Mesendoderm (in vitro differentiated cells): ENCODE measurements at regions not wholly inside any gene's neighbourhood (a gene's known extent, or its start where the extent isn't known, plus 50 kb on each side); places are given as distances from the start of the nearest gene placed in this dataset.

Experiments
- DNase-seq: peaks from one replicate; pipeline ENCODE4 v3.0.0; 2013
- H2AK5ac ChIP-seq: 2 replicates; pipeline ENCODE4 v1.6.1; 2013; ENCODE audit warnings: low read length, inconsistent platforms
- H2BK120ac ChIP-seq: 2 replicates; pipeline ENCODE4 v1.6.1; 2013; ENCODE audit warnings: low read depth, mild to moderate bottlenecking, low read length, moderate library complexity, mixed read lengths
- H2BK15ac ChIP-seq: replicated peaks from 2 replicates; pipeline ENCODE4 v1.6.1; 2013; ENCODE audit warnings: low read depth, mild to moderate bottlenecking, moderate library complexity
- H2BK5ac ChIP-seq: 2 replicates; pipeline ENCODE4 v1.6.1; 2013; ENCODE audit warnings: low read length, inconsistent platforms
- H3K18ac ChIP-seq: 2 replicates; pipeline ENCODE4 v1.6.1; 2013; ENCODE audit warnings: mild to moderate bottlenecking, low read length, mixed read lengths
- H3K23ac ChIP-seq: one replicate; pipeline ENCODE4 v1.6.1; 2013; ENCODE audit warnings: low read length
- H3K27ac ChIP-seq: 2 replicates; pipeline ENCODE4 v1.5.1; 2013; ENCODE audit warnings: low read depth, mild to moderate bottlenecking, inconsistent platforms, low read length, moderate library complexity
- H3K27me3 ChIP-seq: 2 replicates; pipeline ENCODE4 v1.6.1; 2013; ENCODE audit warnings: low read length, control low read depth, mild to moderate bottlenecking, inconsistent platforms; ENCODE audit not compliant: insufficient read depth, poor library complexity
- H3K36me3 ChIP-seq: 2 replicates; pipeline ENCODE4 v1.6.1; 2013; ENCODE audit warnings: low read length, inconsistent platforms; ENCODE audit not compliant: control insufficient read depth, insufficient read depth
- H3K4ac ChIP-seq: one replicate; pipeline ENCODE4 v1.6.1; 2013; ENCODE audit warnings: low read depth, mild to moderate bottlenecking, low read length, moderate library complexity
- H3K4me1 ChIP-seq: 2 replicates; pipeline ENCODE4 v1.6.1; 2013; ENCODE audit warnings: low read depth, low read length, inconsistent platforms; ENCODE audit not compliant: control insufficient read depth
- H3K4me2 ChIP-seq: 2 replicates; pipeline ENCODE4 v1.6.1; 2013; ENCODE audit warnings: low read length
- H3K4me3 ChIP-seq: 2 replicates; pipeline ENCODE4 v1.5.1; 2013; ENCODE audit warnings: mild to moderate bottlenecking, low read length
- H3K56ac ChIP-seq: one replicate; pipeline ENCODE4 v1.6.1; 2013; ENCODE audit warnings: low read length
- H3K79me1 ChIP-seq: 2 replicates; pipeline ENCODE4 v1.6.1; 2013; ENCODE audit warnings: low read length, inconsistent platforms
- H3K79me2 ChIP-seq: 2 replicates; pipeline ENCODE4 v1.6.1; 2013; ENCODE audit warnings: mild to moderate bottlenecking, low read length; ENCODE audit not compliant: control insufficient read depth, insufficient read depth
- H3K9ac ChIP-seq: 2 replicates; pipeline ENCODE4 v1.6.1; 2013; ENCODE audit warnings: low read length, inconsistent platforms
- H4K5ac ChIP-seq: one replicate; pipeline ENCODE4 v1.6.1; 2013; ENCODE audit warnings: low read length
- H4K8ac ChIP-seq: one replicate; pipeline ENCODE4 v1.6.1; 2013; ENCODE audit warnings: low read depth, mild to moderate bottlenecking, control low read depth, low read length, moderate library complexity
- WGBS: extraction: QIAGEN DNeasy Blood & Tissue Kit; methylation state at CpG from one replicate; pipeline ENCODE4 v1.1.7; 2013; ENCODE audit warnings: low lambda C conversion rate, missing lambda C conversion rate; ENCODE audit not compliant: insufficient coverage; ENCODE audit errors: extremely low coverage; 5-methylcytosine and 5-hydroxymethylcytosine counted together

GRCh38 chr10:6737080-6737641, 157.1 kb upstream of the PRKCQ start:
- Histone ChIP-seq H2BK5ac (no peak overlapping the region), H3K4ac (no peak overlapping the region), H3K56ac (peak overlapping the region; percentile 36), H3K79me2 (no peaks in the 10 kb centered on the region), H3K18ac (no peak overlapping the region), H3K4me1 (peaks cover 2% of the 10 kb centered on the region), H3K36me3 (no peaks in the 10 kb centered on the region), H3K23ac (no peak overlapping the region), H3K4me2 (no peak overlapping the region), H2BK120ac (no peak overlapping the region), H3K79me1 (no peaks in the 10 kb centered on the region), H3K9ac (no peak overlapping the region), H3K27me3 (no peaks in the 10 kb centered on the region), H2BK15ac (no peak overlapping the region), H4K8ac (no peak overlapping the region), H4K5ac (no peak overlapping the region), H3K4me3 (no peak overlapping the region), H2AK5ac (no peak overlapping the region), H3K27ac (peak overlapping the region; percentile 30)
- no CpG with 5 or more reads among the region's 9 CpGs for WGBS
- DNase-seq: peak; percentile 84

- no CpG with 5 or more reads among the region's 11 CpGs for WGBS
- H3K4me3 ChIP-seq: no peak overlapping the region
- peaks cover 2% of the 10 kb centered on the region for H3K4me1 ChIP-seq
These were observed 154.2 kb upstream of the PRKCQ start for GRCh38 chr10:6734286-6734685.

GRCh38 chr10:6729861-6730344, 149.8 kb upstream of the PRKCQ start:
- WGBS: no CpG with 5 or more reads among the region's 7 CpGs
- H3K79me2 ChIP-seq: no peaks in the 10 kb centered on the region
- no peaks in the 10 kb centered on the region for H3K36me3 ChIP-seq
- H3K27ac ChIP-seq: no peak overlapping the region
- H2BK5ac ChIP-seq: no peak overlapping the region
- no peak overlapping the region for H4K8ac ChIP-seq
- no peak for DNase-seq
- H3K56ac ChIP-seq: no peak overlapping the region
- no peak overlapping the region for H3K4me3 ChIP-seq
- H3K18ac ChIP-seq: no peak overlapping the region
- H3K4me1 ChIP-seq: no peaks in the 10 kb centered on the region
- no peak overlapping the region for H3K23ac ChIP-seq
- no peaks in the 10 kb centered on the region for H3K79me1 ChIP-seq
- H4K5ac ChIP-seq: no peak overlapping the region
- no peak overlapping the region for H2BK120ac ChIP-seq
- H3K27me3 ChIP-seq: no peaks in the 10 kb centered on the region
- no peak overlapping the region for H2AK5ac ChIP-seq
- no peak overlapping the region for H3K4ac ChIP-seq
- no peak overlapping the region for H2BK15ac ChIP-seq
- no peak overlapping the region for H3K9ac ChIP-seq
- H3K4me2 ChIP-seq: no peak overlapping the region

More at GRCh38 chr10:6734286-6734685, 154.2 kb upstream of the PRKCQ start:
- H3K4me2 ChIP-seq: no peak overlapping the region
- no peak overlapping the region for H2AK5ac ChIP-seq
- no peak overlapping the region for H2BK5ac ChIP-seq
- no peak overlapping the region for H3K27ac ChIP-seq
- no peaks in the 10 kb centered on the region for H3K79me2 ChIP-seq
- DNase-seq: no peak
- no peaks in the 10 kb centered on the region for H3K27me3 ChIP-seq
- no peak overlapping the region for H3K4ac ChIP-seq
- H2BK120ac ChIP-seq: no peak overlapping the region
- H3K56ac ChIP-seq: no peak overlapping the region
- H3K36me3 ChIP-seq: no peaks in the 10 kb centered on the region
- no peaks in the 10 kb centered on the region for H3K79me1 ChIP-seq
- no peak overlapping the region for H2BK15ac ChIP-seq
- H3K18ac ChIP-seq: no peak overlapping the region
- H3K23ac ChIP-seq: no peak overlapping the region
- H3K9ac ChIP-seq: no peak overlapping the region
- H4K5ac ChIP-seq: no peak overlapping the region
- no peak overlapping the region for H4K8ac ChIP-seq

- Histone ChIP-seq H2BK15ac (no peak overlapping the region), H3K36me3 (no peaks in the 10 kb centered on the region), H3K4ac (no peak overlapping the region), H3K79me2 (no peaks in the 10 kb centered on the region), H3K56ac (no peak overlapping the region), H3K4me3 (no peak overlapping the region), H3K4me1 (no peaks in the 10 kb centered on the region), H2BK120ac (no peak overlapping the region), H3K4me2 (no peak overlapping the region), H3K9ac (no peak overlapping the region), H2AK5ac (no peak overlapping the region), H4K8ac (no peak overlapping the region), H3K27me3 (no peaks in the 10 kb centered on the region), H3K27ac (no peak overlapping the region), H3K23ac (no peak overlapping the region), H3K18ac (no peak overlapping the region), H2BK5ac (no peak overlapping the region), H3K79me1 (no peaks in the 10 kb centered on the region), H4K5ac (no peak overlapping the region)
- DNase-seq: no peak
- WGBS: no CpG with 5 or more reads among the region's 6 CpGs
These were observed 149.1 kb upstream of the PRKCQ start for GRCh38 chr10:6729071-6729774.

GRCh38 chr10:6726924-6727323, 146.8 kb upstream of the PRKCQ start:
- DNase-seq: no peak
- H4K8ac ChIP-seq: no peak overlapping the region
- no peak overlapping the region for H2BK5ac ChIP-seq
- no peaks in the 10 kb centered on the region for H3K36me3 ChIP-seq
- H3K4ac ChIP-seq: no peak overlapping the region
- no peak overlapping the region for H2AK5ac ChIP-seq
- no peak overlapping the region for H3K56ac ChIP-seq
- no peak overlapping the region for H4K5ac ChIP-seq
- H2BK15ac ChIP-seq: no peak overlapping the region
- H3K23ac ChIP-seq: no peak overlapping the region
- no peak overlapping the region for H2BK120ac ChIP-seq
- H3K79me2 ChIP-seq: no peaks in the 10 kb centered on the region
- H3K27ac ChIP-seq: no peak overlapping the region
- H3K27me3 ChIP-seq: no peaks in the 10 kb centered on the region
- no peak overlapping the region for H3K9ac ChIP-seq
- no peak overlapping the region for H3K18ac ChIP-seq
- peaks cover 1% of the 10 kb centered on the region for H3K4me1 ChIP-seq
- no CpG with 5 or more reads among the region's 3 CpGs for WGBS
- no peaks in the 10 kb centered on the region for H3K79me1 ChIP-seq
- no peak overlapping the region for H3K4me3 ChIP-seq
- no peak overlapping the region for H3K4me2 ChIP-seq
